T-helper 2 cell treated with Interferon-gamma antibody and Interleukin-4, amounts not matched to agents 100 ng/mL and 5 ng/mL, for 36 hours (primary cell): ENCODE measurements at regions not wholly inside any gene's neighbourhood (a gene's known extent, or its start where the extent isn't known, plus 50 kb on each side); places are given as distances from the start of the nearest gene placed in this dataset.

Experiments used
- intact Hi-C: fragments of 100-400 bp; cut with micrococcal nuclease; formaldehyde crosslinking; loops from one replicate; pipeline ENCODE4 v1.15.1; 2023

GRCh38 chr9:105828171-105828570 lies 133.8 kb downstream of the TMEM38B start:
- intact Hi-C loops = no loop called here

DNA sequence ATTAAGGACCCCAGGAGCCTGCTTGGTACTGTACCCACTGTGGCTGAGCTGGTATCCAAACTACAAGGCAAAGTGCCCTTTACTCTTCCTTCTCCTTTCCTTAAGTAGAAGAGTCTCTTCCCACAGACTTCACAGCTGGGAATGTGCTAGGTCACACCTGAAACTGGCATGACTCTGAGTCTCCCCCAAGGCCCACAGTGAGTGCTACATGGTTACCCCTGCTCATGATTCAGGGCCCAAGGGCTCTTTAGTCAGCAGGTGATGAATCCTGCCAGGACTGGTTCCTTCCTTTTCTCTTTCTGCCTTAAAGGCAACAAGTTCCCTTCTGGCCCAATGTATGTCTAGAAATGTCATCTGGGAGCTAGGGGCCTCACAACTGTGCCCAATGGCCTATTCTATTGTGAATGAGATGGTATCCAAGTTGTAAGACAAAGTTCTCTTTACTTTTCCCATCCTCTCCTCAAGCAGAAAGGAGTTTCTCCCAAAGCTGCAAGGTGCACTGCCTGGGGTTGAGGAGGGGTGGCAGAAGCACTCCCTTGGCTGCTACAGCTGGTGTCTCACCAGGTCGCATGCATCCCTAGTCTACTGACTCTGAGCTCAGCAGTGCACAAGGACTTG lies 134.4 kb downstream of the TMEM38B start:
- intact Hi-C loops = no loop called here

DNA sequence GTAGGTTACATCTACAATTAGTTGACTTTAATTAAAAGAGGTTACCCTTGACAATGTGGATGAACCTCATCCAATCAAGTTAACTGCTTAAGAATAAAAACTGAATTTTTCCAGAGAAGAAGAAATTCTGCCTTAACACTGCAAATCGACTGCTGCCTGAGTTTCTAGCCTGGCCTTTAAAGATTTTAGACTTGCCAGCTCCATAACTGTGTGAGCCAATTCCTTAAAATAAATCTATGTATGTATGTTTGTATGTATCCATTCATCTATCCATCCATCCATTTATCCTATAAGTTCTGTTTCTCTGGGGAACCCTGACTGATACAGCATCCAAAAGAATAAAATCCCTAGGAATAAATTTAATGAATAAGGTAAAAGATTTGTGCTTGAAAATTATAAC lies 136.1 kb downstream of the TMEM38B start:
- intact Hi-C loops = no loop called here

DNA sequence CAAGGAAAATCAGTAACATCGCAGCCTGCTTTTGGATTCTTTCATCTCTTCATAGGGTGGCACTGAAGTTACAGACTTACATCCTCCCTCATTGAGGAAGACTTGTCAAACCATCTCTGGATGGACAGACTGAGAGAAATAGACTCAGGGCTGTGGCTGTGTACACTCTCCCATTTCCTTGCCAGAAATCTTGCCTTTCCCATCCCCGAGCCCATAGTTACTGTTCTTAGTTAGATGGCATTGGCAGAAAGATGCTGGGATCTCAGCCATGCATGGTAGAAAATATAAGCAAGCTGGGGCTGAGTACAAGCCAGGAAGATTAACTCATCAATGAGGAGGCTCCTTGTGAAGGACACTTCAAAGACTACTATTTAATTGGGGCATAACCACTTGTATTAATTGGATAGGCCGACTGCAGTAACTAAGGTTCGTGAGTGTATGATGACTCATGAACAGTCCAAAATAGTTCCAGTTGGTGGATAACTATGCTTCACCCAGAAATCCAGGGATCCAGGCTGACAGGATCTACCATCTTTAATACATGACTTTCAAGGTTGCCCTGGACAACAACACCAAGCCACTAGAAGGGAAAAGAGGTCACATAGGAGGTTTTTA lies 137.9 kb downstream of the TMEM38B start:
- intact Hi-C loops = no loop called here

DNA sequence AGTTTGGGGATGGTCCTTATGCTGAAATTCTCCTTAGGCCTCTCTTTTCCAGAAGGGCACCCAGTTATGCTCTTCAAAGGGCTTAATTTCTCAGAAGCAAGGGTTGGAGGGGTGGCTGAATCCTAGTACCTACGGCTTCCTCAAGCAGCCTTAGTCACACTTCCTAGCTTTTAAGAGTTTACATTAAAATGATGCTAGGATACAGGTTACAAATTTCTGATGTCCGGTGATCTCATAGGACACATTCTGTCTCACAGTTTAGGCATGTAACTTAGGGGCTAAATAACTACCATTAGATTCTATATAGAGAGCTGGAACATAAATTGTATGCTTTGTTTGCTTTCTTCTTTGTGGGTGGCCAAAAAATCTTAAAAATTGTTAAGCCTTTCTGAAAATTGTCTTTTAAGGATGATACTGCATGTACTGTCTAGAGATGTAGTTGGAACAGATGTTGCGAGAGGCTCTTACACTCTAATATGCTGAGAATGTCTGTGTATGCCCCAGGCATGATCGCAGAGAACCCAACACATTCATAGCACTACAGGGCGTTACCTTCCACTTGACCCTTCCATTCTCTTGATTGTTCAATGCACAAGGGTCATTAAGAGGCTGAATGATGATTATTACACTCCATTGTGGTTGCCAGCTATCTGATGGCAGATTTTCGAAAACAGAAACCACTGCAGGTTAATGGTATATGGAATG lies 139.1 kb downstream of the TMEM38B start:
- intact Hi-C loops = no loop called here

DNA sequence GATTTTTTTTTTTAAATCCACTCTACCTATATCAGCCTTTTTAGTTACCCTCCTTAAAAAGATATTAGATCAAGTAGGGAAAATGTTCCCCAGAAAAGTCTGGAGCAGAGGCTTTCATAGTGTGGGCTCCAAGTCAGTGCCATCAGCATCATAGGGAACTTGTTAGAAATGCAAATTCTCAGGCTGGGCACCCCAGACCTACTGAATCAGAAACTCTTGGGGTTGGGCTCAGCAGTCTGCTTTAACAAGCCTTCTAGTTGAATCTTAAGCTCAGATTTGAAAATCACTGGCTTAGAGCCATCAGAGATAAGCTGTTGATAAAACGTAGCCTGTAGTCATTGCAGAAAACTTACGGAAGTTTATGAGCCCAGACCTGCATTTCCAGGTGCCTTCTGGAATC lies 140.1 kb downstream of the TMEM38B start:
- intact Hi-C loops = no loop called here

DNA sequence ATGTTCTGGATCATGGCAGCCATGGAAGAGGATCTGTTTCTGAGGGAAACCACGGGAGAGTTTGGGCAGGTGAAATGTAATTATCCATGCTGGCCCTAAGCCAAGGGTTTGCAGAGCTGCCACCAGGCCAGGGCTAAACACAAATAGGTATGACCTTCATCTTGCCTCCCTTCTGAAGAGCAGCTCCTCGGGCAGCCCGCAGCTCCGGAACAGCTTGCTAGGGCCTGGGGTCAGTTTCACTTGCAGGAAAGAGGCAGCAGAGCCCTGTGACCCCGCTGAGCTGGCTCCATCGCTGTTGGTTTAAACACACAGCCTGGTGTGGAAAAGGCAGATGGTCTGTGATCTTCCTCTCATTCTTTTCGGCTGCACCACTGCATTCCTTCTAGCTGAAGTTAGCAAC lies 141.4 kb downstream of the TMEM38B start:
- intact Hi-C loops = no loop called here

- intact Hi-C loops = no loop called here
Measured at GRCh38 chr9:105836936-105837660, 142.8 kb downstream of the TMEM38B start.

- intact Hi-C loops = no loop called here
Measured at GRCh38 chr9:105841562-105841961, 147.2 kb downstream of the TMEM38B start.

- intact Hi-C loops = loop anchor here (1.0 to 2.0 kb wide), 3 partner anchors 17 to 1331 kb away; no protein-coding TSS in a partner anchor
Measured at GRCh38 chr9:105842023-105842644, 147.8 kb downstream of the TMEM38B start.

DNA sequence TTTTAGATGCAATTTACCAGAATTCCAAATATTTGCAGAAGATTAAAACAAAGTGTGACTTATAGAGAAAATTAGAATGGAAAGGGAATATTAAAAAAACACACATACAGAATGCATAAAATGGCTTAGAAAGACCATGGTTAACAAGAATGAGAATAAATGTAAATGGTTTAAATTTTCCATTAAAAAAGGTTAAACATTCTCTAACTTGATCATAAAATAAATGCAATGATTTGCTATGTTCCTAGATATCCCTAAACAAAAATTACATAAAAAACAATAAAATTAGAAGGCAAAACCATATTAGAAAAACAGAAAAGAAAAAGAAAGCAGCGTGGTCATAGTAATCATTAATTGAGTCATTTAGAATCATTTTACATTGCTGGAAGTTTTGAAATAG lies 152.5 kb downstream of the TMEM38B start:
- intact Hi-C loops = no loop called here

GRCh38 chr9:105850852-105851500 lies 156.6 kb downstream of the TMEM38B start:
- intact Hi-C loops = no loop called here

DNA sequence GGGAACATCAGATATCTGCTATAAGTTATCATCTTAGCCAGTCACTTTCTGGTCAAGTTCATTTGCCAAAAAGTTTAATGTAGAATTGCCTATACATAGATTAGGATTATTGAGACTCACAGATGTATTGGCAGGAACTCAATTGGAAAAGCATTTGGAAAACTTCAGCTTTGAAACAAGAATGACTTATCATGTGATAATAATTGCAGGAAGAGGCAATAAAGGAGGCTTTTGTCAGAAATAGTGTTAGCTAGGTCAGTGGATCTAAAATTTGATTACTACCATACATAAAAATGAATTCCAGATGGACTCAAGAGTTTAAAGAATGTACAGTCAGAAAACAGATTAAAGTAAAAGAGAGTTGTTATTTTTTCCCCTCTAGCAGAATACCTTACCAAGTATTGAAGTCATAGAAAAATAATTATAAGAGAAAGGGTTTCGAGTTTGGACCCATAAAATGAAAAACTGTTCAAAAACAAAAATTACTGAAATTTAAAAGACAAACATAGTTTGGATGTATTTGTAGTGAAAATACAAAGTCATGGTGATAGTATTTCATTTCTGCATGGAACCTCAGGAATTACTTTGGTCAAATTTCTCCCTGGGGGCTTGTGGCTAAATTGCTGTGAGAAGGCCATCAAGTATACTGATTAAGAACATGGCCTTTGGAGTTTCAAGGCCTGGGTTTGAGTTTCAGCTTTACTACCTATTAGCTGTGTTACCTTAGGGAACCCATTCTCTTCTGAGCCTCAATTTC lies 159.9 kb downstream of the TMEM38B start:
- intact Hi-C loops = no loop called here

GRCh38 chr9:105854783-105855724 lies 160.7 kb downstream of the TMEM38B start:
- intact Hi-C loops = loop anchor here (5.0 kb wide), 1 partner anchor 728 kb away; no protein-coding TSS in a partner anchor

DNA sequence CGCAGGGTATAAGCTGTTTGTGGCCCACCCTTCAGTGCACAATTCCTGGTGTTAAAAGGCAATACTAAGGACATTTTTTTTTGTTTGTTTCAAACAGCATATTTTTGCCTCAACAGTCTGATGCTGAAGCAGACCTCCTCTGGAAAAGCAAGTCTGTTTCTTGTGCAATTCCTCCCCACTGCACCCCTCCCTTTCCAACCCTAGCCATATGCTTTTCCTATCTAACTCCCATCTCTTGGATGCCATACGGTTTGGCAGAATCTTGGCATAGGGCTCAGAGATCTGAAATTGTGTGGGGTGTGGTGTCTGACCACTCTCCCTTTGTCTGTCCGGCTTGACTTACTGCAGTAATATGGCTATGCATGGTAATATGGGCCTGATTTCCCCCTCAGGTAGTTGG lies 161.6 kb downstream of the TMEM38B start:
- intact Hi-C loops = loop anchor here (5.0 kb wide), 1 partner anchor 729 kb away; no protein-coding TSS in a partner anchor

DNA sequence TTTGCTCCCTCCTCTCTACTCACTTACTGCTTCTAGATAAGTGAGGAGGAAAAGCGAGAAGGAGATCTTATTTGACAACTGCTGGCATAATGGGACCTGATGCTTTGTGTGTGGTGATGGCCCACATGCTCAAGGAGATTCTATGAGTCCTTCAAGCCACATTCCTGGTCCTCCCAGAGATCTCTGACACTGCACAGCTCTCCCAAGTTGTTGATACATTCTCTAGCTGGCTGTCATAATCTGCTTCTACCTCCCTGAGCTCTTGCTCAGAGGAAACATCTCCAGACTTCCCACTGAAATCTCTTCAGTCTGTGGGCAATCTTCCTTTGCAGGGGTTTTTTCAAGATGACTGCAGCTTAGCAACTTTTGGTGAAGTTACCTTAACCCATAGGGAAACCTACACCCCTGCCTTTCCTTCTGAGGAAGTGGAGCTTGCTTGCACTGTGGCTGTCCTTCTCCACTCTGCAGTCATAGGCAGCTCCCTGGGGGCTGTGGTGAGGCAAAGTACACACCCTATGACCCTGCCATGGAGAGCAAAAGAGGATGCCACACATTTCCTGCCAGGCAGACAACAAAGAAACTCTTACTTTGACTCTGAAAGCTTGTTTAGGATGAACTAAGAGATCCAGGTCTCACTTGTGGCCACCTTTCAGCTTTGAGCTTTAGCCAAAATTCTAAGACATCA lies 163.8 kb downstream of the TMEM38B start:
- intact Hi-C loops = loop anchor here (2.0 to 5.0 kb wide), 2 partner anchors 731 to 1425 kb away; partner anchors contain the start of gene RAD23B

DNA sequence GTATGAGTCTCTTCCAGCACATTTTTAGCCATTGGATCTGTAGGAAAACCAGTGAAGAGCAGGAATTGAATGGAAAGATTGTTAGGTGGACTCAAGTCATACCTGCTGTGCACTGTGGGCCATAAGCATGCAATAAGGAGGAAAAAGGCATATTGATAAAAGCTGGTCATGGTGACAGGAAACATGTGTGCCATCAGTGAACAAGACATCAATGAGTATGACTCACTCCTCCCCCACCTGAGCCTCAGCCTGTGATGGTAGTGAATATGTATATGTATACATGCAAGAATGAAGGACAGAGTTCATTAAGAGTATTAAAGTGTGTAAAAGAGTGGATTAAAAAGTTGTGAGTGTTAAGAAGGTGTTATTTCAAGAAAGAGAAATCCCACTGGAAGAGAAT lies 164.5 kb downstream of the TMEM38B start:
- intact Hi-C loops = loop anchor here (1.0 to 5.0 kb wide), 3 partner anchors 17 to 1424 kb away; partner anchors contain the start of gene RAD23B

DNA sequence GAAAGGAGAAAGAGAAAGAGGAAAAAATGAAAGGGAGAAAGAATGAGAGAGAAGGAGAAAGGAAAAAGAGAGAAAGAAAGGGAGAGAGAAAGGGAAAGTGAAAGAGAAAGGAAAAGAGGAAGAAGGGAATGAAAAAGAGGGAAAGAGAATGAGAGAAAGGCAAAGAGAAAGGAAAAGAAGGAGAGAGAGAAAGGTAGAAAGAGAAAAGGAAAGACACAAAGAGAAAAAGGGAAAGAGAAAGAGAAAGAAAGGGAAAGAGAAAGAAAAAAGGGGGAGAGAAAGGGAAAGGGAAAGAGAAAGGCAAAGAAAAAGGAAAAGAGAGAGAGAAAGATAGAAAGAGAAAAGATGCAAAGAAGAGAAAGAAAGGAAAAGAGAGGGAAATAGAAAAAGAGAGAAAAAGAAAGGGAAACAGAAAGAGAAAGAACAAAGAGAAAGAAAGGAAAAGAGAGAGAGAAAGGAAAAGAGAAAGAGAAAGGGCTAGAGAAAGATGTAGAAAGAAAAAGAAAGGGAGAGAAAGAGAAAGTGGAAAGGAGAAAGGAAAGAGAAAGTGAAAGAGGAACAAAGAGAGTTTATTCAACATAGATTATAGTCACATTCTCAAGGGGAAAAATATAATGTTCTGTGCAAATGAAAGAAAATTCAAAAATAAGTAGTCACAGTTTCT lies 165.2 kb downstream of the TMEM38B start:
- intact Hi-C loops = loop anchor here (1.0 to 5.0 kb wide), 4 partner anchors 17 to 1423 kb away; partner anchors contain the start of gene RAD23B
